Caki2 (cell line): ENCODE measurements at regions not wholly inside any gene's neighbourhood (a gene's known extent, or its start where the extent isn't known, plus 50 kb on each side); places are given as distances from the start of the nearest gene placed in this dataset.
A peak's percentile ranks its signal among the peaks of the same experiment; 100 is the strongest.

Experiments used
- DNase-seq: peaks from one replicate; pipeline ENCODE4 v3.0.0-alpha.2; 2015; ENCODE audit warnings: low read depth
- in situ Hi-C: cut with HindIII; loops from 2 replicates; pipeline ENCODE4 v1.10.0; 2016; ENCODE audit warnings: low sequenced_read_pairs, low pct_unique_long_range_greater_than_20kb, mixed read lengths

- no peak for DNase-seq
- in situ Hi-C loops = no loop called here
Observed at GRCh38 chr5:74079971-74080556, 454.1 kb downstream of the ARHGEF28 start.

DNA sequence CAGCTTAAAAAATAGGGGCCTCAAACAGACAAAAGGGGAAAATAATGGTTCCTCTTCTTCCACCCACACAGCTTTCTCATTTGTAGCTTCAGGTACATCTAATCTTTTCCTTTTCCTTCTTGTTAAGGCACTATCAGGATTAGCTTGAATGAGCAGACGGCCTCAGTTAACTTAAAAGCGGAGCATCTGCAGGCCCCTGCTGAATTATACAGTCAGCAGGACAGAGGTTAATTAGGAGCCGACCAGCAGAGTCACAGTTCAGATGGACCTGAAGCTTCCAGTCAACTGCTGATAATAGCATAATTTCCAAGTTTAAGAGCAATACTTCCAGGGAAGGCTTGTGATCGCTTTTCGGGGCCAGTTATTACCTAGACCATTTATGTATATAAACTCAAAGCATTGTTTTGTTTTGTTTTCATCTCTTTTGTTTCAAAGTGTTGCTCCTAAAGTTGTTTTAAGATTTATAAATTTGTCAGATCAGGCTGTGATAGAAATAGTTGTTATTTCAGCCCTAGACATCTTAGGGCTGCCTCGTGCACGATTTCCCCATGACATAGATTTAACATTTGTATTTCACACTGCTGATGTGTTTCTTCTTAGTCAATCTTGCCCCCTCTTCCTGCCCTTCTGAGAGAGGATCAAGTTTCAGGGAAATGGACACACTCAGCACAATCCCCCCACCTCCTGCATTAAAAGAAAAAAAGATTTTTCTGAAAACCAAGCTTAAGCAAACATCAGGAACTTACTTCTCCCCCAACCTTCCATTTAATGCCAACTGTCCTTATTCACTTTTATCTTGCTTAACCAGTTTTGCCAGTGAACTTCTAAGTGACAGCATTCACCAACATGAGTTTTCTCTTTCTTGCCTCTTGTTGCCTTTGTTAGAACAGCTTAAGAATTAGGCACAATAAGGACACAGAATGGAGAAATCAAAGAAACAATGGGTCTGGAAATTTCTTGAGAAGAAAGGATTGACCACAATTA lies 449.8 kb downstream of the ARHGEF28 start:
- in situ Hi-C loops = no loop called here
- no peak for DNase-seq

- DNase-seq = no peak
- in situ Hi-C loops = no loop called here
Observed at GRCh38 chr5:74074111-74074510, 448.1 kb downstream of the ARHGEF28 start.

GRCh38 chr5:74073257-74073656 lies 447.3 kb downstream of the ARHGEF28 start:
- in situ Hi-C loops = no loop called here
- no peak for DNase-seq

DNA sequence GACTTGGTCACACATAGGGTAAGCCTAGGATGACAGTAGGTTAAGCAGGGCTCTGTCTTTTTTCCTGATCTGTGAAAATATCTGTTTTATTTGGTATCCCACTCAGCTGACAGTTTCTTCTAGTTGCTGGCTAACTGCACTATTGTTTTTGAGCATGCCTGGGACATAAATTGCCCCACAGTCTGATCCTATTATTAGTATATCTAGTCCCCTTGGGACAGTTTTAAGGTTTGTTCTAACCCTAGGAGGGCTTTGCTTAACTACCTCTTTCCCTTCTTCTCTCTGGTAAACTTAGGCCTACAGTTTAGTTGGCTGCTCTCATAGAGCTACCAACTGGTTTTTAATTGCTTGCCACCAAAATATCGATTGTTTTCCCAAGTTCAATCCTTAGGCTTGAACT lies 446.6 kb downstream of the ARHGEF28 start:
- DNase-seq = no peak
- in situ Hi-C loops = no loop called here

- in situ Hi-C loops = no loop called here
- no peak for DNase-seq
Observed at GRCh38 chr5:74070766-74071165, 444.8 kb downstream of the ARHGEF28 start.

- no peak for DNase-seq
- in situ Hi-C loops = no loop called here
Observed at GRCh38 chr5:74069741-74070140, 443.7 kb downstream of the ARHGEF28 start.

- no peak for DNase-seq
- in situ Hi-C loops = no loop called here
Observed at GRCh38 chr5:74067748-74068541, 441.9 kb downstream of the ARHGEF28 start.

- DNase-seq = no peak
- in situ Hi-C loops = no loop called here
Observed at GRCh38 chr5:74064911-74065310, 438.9 kb downstream of the ARHGEF28 start.

DNA sequence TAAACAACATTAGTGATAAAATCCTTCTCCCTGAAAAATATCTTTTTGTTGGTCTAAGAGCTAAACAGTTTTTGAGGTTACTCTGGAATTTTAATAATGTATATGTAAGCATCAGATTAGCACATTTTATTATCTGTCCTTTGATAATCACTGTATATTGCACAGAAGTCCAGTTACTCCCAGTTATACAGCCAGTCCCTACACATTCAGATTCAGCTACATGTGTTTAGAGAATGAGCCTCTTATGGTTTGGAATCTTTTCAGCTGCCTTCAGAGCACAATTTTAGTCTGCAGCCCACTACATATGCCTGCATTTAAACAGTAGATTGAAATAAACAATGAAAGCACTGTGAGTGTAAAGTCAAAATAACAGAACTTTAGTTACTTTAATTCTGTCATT lies 438.2 kb downstream of the ARHGEF28 start:
- in situ Hi-C loops = no loop called here
- DNase-seq = no peak

- DNase-seq = peak; percentile 71
- in situ Hi-C loops = no loop called here
Observed at GRCh38 chr5:74063821-74064220, 437.8 kb downstream of the ARHGEF28 start.

- in situ Hi-C loops = no loop called here
- DNase-seq = no peak
Observed at GRCh38 chr5:74063346-74063745, 437.4 kb downstream of the ARHGEF28 start.

GRCh38 chr5:74061292-74061691 lies 435.3 kb downstream of the ARHGEF28 start:
- no peak for DNase-seq
- in situ Hi-C loops = no loop called here

DNA sequence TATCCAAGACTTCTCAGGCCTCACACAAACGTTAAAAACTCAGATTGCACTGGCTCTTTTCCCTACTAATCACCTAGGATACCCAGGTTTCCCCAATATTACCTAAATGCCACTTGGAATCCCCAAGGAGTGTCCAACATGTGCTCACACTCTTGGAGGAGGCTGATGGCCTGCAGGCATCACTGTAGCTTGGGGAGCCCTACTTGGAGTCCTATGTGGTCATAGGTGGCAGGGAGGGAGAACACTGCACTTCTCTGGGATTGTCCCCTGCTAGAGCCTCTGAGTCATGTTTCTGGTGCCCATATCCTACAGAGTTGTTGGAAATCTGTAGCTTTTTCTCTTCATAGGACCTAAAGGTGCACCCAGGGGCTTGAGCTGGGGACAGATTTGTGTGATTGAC lies 433.7 kb downstream of the ARHGEF28 start:
- in situ Hi-C loops = no loop called here
- DNase-seq = no peak

DNA sequence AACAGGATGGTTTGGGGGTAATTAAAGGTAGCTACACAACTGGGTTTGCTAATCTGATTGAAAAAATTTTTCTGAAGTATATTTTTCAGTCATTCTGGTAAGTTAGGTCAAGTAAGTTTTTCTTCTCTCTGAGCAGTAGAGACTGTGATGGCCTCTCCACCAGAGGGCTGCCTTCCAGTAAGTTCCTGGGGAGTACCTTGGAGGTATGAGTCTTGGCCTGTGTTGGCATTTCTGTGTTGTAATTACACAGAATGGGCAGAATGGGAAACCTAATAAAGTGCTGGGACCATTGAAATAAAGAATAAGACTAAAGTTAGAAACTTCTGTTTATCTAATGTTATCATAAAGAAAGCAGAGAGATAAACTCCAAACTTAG lies 430.8 kb downstream of the ARHGEF28 start:
- no peak for DNase-seq
- in situ Hi-C loops = no loop called here

- in situ Hi-C loops = no loop called here
- no peak for DNase-seq
Observed at GRCh38 chr5:74056107-74056788, 430.3 kb downstream of the ARHGEF28 start.

- DNase-seq = no peak
- in situ Hi-C loops = no loop called here
Observed at GRCh38 chr5:74055486-74056106, 429.6 kb downstream of the ARHGEF28 start.
